NCI-H446 treated with DMSO at 0.1 percent for 48 hours (cell line): ENCODE measurements at regions not wholly inside any gene's neighbourhood (a gene's known extent, or its start where the extent isn't known, plus 50 kb on each side); places are given as distances from the start of the nearest gene placed in this dataset.

Source experiments
- DNase-seq: peaks from one replicate; lab custom pipeline; 2025; lab: John Stamatoyannopoulos, UW

DNA sequence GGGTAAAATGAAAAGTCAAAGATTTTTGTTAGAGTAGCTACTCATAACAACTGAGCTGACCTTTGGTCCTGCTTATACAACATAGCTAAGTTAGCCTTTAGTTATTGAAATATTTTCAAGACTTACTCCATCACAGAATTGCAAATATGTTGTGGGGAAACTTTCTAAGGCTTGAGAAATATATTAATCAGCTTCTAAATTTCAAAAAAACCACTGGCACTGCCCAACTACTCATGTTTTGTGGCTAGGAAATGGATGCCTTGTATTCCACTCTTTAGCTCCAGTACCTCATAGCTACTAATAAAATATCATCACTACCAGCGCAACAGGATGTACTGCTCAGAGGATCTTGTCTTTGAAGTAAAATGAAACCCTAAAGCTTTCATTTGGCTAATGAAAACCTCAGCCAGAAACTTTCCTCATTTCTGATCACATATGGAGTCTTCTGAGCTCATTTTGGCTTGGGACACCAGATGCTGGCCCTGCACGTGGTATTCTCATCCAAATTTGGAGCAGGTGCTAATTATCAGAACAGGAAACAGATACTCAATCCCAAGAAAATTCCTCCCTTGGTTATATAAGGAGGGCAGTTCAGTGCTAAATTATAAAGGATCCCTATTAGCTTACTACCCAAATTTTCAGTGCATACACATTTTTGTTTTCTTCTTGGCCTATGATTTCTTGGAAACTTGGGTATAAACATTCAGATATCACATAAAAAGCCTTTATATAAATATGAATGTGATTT is 690.7 kb downstream of the ADGRL2 start:
- DNase-seq = peak; percentile 80

DNA sequence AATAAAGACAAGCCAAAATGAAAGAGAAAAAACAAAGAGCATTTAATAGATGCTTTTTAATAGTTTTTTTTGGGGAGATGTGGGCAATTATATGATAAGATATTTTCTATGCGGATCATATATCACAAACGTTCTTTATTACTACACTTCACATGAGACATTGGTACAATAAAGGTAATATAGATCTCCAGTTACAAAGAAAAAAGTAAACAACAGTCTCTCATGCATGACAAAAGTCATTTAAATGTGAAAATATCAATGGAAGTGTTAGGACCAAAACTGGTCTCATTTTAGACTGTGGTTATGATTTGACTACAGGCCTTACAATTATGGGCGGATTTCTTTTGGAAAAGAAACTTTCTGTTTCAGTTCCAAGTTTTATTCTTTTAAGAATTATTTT is 687.0 kb downstream of the ADGRL2 start:
- DNase-seq = no peak

DNA sequence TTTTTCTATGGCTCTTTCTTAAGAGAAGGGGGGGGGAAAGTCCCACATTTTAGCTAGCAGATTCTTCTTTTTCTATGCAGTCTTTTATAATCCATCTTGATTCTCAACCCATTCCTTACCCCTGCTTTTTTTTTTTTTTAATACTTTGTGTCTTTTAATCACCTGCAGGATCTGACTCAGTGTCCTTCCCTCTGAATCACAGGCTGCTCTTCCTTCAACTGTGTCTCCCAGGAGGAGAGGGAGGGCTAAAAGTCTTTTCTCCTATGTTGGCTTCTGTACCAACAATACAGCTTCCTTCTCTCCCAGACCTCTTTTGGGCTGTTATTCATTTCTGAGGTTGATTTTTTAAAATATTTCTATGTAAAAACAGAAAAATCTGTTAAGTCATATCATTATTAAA is 686.2 kb downstream of the ADGRL2 start:
- DNase-seq = no peak

DNA sequence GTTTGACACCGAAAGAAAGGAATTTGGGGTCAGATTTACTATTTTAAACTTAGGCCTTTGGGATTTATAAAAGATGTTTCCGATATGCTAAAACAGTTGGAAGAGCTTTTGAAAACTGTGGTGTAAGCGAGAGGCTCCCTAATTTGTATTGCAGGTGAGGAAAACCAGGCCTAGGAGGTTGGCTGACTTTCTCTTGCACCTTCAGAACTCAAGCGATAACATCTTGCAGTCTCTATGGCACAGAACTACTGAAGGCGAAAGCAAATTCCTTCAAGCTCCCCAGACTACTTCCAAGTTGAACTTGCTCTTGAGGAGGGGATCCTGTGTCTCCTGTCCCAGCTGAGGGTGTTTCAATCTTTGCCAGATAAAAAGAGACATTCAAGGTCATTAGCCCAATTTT is 685.7 kb downstream of the ADGRL2 start:
- DNase-seq = no peak

DNA sequence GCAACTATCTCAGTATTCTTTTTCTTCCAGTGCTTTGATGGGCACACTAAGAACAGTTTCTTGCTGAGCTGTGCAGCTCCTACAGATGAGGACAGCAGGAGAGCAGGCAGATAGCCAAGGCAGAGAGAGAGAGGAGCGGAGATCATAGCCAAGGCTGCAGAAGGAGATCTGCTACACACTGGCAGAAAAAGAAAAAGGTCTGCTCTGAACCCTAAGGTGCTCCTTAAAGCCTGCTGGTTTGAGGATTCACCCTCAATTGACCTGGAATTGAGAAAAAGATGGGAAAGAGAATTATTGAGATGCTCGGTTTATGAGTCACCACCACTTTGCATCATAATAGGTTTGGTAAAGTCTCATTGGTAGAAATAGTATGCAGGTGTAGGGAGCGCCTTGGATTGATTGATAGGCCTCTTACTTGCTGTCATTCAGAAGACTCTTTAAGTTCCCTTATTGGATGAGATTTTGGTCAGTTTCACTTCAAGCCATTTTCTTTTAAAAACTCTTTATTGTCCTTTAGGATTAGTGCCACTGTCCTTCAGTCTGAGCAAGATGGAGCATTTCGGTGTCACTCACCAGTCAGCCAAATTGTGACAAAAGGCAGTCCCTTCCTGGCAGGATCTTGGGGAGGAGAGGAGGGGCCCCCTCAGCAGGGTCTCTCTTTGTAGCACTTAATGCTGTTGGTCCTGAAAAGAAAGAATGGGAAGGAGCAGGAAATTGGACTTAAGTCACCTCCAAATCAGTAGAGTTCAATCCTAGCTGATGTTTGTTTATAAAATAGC is 685.0 kb downstream of the ADGRL2 start:
- peak; percentile 90 for DNase-seq

DNA sequence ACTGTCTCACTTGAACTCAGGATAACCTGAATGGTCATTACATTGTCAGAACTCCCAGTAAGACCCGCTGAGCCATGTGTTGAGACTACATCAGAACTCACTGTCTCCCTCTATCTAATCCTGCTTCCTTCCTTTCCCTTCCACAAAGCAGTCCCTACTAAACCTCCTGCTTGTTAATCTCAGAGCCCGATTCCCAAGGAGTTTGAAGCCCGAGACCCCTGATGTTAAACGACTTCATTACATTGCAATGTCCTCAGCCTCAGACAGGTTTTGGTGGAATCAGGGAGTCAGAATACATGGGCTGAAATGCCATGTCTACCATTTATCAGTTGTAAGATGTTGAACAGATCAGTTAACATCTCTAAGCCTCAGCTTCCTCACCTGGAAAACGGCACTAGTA is 682.4 kb downstream of the ADGRL2 start:
- no peak for DNase-seq

DNA sequence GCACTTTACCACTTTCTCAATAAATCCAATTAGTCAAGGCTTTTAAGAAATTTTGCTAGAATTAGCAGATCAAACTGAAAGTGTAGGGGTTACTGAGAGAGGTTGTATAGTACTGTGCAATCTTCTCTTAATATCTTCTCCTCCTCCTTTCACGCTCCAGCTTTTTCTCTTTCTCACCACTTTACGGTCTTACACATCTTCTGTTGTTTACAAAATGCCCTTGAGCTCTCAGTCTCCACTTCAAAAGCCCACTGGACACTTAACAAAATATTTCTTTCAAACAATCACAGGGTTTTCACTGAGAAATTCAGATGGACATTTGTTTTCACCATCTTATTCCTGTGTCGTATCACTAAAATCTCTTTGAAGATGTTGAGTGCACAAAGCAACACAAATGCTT is 678.2 kb downstream of the ADGRL2 start:
- DNase-seq = no peak

DNA sequence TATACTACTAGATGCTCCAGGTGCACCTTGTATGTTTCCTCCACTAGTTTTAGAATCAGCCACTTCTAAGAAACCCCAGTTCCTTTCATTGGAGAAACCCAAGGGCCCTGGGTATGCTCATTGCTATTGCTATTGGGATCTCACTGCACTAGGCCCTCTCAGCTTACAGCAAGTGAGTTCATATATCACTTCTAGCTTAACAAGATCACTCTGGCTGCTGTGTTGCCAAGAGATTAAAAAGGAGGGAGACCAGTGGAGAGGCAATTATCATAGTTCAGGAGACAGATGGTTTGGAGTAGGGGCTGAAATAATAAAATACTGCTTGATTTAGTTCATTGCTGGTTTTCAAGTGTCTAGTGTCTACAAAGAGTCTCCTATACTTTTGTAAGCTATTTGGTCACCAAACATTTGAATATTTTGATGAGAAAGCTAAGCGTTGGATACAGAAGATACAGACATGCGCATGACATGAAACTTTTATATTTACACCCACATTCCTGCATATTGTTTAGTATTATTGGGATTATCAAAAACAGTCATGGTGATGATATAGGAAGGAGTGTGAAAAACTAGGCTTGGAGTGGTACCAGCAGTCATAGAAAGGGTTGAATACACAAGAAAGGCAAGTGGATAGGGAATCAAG is 671.9 kb downstream of the ADGRL2 start:
- DNase-seq = peak; percentile 46

DNA sequence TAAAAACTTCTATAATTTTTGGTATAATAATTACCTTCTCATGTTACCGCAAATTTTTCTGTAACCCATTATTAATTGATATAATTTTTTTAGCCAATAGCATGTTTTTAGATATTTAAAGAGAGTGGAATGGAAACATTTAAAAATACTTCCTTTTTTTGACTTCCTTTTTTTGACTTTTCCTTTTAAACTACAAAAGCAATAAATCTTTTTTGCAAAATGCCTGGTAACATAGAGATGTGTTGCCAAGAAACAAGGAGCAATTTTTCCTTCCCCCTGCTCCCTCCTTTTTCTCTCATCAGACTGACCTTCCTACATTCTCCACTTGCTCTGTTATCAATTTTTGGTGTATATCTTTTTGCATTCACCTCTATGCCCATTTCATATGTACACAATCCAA is 666.2 kb downstream of the ADGRL2 start:
- DNase-seq = no peak

DNA sequence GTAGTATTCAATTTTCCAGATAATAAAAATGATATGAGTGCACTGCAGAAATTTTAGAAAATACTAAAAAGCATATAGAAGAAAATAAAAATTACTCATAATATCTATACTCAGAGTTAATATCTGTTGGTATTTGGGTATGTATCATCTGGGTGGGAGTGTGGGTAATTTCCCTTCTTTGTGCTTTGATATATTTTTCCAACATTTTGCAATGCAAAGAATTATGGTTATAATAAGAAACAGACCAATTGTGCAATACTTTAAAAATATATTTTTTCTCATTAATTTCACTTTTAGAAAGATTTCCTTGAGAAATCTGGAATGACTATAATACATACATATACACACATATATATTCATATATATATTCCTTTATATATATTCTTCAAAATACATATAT is 665.7 kb downstream of the ADGRL2 start:
- no peak for DNase-seq

DNA sequence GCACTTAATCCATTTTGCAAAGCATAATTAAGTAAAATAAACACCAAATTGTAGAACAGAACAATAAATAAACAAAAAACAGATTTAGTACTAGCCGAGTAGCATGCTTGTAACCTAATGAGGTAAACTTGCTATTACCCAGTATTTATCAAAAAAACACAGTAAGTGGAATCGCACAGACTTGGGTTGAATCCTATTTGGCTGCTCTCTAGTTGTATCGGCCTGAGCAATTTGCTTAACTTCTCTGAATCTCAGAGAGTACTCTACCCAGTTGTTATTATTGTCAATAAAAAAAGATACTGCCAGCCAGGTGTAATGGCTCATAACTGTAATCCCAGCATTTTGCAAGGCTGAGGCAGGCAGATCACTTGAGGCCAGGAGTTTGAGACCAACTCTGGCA is 664.3 kb downstream of the ADGRL2 start:
- no peak for DNase-seq

DNA sequence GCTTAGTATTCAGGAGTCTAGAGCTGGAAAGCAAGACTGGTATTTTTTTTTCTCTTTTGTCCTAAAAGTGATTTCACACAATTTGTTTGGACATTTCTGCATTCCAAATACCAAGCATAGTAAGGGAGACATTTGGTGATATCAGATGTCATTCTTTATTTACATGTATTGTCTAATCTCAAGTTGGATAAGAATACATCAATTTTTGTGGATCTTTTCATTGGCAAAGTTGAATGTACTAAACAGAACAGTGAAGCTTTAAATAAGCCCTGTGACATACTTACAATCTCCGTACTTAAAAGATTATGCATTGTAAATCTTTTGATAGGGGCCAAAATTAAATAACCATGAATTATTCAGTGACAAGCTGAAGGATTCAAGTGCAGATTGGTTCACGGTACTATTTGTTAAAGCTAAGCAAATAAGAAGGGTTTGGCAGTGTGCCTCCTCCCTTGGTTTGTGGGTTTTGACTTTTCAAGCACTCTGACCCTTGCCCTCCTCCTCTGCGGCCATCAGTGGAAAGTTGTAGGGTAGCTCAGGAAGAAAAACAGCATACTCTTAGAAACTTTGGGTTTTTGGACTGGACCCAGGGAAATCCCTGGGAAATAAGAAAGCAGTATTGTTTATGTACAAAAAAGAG is 663.7 kb downstream of the ADGRL2 start:
- DNase-seq = peak; percentile 58

DNA sequence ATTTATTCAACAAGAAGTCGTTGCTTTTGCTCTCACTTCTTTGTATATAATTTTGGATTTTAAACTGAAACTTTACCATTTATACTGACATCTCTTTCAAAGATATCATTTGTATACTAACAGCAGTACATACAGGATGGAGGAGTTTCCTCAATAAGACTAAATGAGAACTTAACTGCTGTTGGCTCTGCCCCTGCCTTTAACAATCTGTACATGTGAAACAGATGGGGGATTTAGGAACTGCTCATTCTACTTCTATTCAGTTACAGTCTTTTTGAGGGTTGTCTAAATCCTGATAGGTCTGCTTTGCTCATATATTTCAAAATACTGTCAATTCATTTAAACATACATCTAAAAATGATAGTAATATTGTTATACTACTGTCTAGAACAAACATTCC is 663.2 kb downstream of the ADGRL2 start:
- peak; percentile 40 for DNase-seq

DNA sequence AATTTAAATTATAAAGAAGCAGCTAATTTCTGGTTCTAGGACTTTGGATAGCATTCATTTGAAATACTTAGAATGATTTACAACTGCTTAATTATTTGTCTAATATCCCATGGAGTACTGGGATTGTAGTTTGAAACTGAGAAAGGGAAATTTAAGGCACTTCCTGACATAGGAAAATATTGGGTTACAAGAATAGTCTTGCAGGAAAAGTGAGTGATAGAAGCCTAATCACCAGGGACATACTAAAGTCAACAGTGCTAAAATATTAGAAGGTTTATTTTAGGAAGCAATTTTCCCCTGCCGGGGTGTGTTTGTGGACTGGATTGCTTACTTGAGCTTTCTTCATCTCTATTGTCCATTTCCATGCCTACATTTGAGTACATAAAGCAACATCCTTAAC is 661.6 kb downstream of the ADGRL2 start:
- no peak for DNase-seq

DNA sequence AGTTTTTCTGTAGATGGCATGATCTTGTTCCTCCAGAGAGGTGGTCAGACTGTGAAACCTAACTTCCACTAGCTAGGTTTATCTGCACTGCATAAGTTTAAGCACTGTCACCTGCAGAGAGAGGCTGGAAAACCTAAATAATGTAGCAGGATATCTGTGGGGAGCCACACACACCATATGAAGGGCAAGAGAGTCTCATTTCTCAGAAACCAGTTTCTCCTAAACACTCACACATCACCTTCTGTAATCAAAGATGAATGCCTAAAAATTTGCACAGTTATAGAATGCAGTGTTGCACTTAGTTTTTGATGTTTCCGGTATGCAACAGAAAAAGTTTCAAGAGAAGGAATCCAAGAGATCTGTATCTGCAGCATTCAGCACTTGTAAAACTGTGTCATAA is 654.6 kb downstream of the ADGRL2 start:
- no peak for DNase-seq

DNA sequence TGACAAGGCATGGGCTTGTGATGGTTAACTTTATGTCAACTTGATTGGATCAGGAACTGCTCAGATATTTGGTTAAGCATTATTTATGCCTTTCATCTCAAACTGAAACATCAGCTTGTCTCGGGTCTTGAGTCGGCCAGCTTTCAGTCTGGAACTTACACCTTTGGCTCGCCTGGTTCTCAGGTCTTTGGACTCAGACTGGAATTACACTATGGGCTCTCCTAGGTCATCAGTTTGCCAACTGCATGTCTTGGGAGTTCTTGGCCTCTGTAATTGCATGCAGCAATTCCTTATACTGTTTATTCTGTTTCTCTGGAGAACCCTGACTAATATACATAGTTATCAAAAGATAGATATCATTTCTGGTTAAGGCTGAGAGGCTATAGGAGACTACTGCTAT is 653.7 kb downstream of the ADGRL2 start:
- no peak for DNase-seq

DNA sequence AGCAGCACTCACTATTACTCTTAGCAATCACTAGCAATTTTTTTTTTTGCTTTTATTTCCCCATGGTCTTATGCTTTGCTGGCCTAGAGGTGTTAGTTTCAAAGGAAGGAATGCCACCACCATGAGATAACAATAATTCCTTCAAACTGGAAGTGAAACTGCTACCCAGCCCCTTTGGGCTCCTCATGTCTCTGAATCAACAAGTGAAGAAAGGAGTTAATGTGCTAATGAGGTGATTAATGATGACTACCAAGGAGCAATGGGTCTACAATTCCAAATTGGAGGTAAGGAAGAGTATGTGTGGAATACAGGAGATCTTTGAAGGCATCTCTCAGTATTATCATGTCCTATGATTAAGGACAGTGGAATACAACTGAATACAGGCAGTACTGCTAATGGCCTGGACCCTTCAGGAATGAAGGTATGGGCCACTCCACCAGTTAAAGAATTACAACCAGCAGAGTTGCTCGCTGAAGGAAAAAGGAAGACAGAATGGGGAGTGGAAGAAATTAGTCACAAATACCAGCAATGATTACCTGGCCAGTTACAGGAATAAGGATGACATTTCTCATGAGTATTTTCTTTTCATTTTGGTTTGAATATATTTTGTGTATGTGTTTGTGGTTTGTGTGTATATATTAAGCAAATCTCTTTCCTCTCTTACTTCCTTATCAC is 652.9 kb downstream of the ADGRL2 start:
- no peak for DNase-seq

DNA sequence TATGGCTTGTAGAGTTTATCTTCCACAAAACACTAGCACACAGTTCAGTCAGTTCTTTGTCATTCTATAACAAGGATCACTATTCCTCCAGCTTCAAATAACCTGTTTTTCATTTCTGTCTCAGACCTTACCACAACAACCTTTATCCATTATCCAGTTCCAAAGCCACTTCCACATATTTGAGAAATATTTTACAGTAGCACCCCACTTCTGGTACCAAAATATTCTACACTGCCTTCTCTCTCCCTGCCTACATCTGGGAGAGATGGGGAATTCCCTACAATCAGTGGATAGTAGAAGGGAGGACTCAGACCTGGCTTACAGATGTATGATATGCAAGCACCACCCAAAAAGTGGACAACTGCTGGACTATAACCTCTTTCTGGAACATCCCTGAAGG is 651.4 kb downstream of the ADGRL2 start:
- DNase-seq = no peak

DNA sequence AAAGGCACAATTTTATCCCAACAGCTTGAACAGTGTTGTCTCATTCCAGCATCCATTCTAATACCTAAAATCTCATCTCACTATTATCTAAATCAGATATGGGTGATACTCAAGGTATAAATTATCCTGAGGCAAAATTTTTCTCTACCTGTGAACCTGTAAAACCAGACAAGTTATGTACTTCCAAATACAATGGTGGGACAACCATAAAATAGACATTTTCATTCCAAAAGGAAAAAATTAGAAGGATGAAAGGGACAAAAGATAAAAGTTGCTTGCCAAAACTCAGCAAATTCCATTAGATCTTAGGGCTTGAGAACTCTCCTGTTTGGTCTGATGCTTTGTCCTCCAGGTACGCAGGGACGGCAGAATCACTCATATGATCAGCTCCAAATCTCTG is 650.5 kb downstream of the ADGRL2 start:
- DNase-seq = no peak

DNA sequence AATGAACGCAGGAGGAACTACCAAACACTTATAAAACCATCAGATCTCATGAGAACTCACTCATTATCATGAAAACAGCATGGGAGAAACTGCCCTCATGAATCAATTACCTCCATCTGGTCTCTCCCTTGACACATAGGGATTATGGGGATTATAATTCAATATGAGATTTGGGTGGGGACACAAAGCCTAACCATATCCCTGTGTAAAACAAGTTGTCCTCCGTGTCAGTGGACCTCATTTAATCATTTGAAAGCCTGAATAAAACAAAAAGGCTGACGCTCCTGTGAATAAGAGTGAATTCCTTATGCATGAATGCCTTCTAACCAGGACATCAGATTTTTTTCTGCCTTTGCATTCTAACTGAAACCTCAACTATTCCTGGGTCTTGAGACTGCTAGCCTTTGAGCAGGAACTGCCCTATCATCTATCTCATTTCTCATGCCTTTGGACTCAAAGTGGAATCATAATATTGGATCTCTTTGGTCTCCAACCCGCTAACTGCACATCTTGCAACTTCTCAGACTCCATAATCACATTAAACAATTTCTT is 648.8 kb downstream of the ADGRL2 start:
- DNase-seq = no peak

DNA sequence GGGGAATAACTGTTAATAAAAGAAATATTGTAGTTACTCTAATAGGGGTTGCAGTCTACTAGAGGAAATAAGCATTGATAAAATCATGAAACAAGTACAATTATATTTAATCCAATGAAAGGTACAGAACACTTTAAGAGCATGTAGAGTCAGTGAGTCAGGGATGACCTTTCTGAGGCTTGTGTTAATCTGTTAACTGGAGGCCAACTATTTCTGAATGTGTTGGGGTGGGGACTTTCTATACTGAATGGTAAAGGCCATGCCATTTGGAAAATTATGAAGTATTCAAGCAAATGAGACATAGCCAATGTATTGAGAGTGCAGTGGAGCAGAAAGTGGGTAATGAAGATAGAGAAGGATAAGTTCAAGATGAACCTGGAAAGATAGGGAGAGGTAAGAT is 646.2 kb downstream of the ADGRL2 start:
- no peak for DNase-seq

DNA sequence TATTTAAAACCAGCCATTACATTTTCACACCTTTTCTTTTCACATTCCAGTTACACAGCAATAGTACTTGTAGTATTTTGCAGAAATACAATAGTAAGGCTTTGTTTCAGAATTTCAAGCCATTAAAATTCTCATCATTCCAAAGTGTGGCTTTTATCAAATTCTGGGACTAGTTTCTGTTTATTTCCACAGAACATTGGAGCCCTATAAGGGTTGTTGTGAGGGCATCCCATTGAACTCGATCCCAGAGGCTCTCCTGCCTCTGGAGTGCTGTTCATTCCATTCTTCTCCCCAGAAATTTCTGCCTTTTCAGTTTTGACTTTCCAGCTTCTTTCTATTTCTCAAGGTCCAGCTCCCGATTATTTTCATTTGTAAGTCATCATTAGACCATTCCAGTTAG is 645.5 kb downstream of the ADGRL2 start:
- DNase-seq = no peak
